ENCODE measurements at regions not wholly inside any gene's neighbourhood (a gene's known extent, or its start where the extent isn't known, plus 50 kb on each side); places are given as distances from the start of the nearest gene placed in this dataset.

GRCh38 chr12:125254856-125255255 is 189.6 kb downstream of the AACS start:
- no peak for TF ChIP-seq GATA2 (IDR thresholded peaks at IDR 0.05; ENCODE audit: low read depth, low read length)
- TF ChIP-seq GATA3 (IDR thresholded peaks at IDR 0.05; ENCODE audit: low read depth, low read length): no peak

All from SH-SY5Y (cell line).